ENCODE measurements at regions not wholly inside any gene's neighbourhood (a gene's known extent, or its start where the extent isn't known, plus 50 kb on each side); places are given as distances from the start of the nearest gene placed in this dataset.
"Not testable (repeated sequence)": the region's sequence is repeated elsewhere in the genome, so short reads cannot be mapped to it uniquely, and the experiment has no call there.

GRCh38 chr3:148510116-148510515, 187.6 kb upstream of the AGTR1 start:
- Histone ChIP-seq H3K9ac (ENCODE audit: low read length in 5 of 5) (no peak overlapping the region), H3K9me3 (ENCODE audit: control insufficient read depth in 5 of 5, low read length in 5 of 5) (no peaks in the 10 kb centered on the region), H3K27ac (ENCODE audit: low read depth, low read length) (no peak overlapping the region), H3K4me1 (ENCODE audit: control insufficient read depth in 5 of 5, insufficient read depth in 5 of 5, low read length in 5 of 5) (peaks cover 0 to 2% (median 0%) of the 10 kb centered on the region in 5 donors), H3K4me3 (ENCODE audit: low read depth in 1 of 5, low read length in 5 of 5) (no peak overlapping the region), H3K27me3 (ENCODE audit: control insufficient read depth in 5 of 5, insufficient read depth in 4 of 5, low read length in 5 of 5) (no peaks in the 10 kb centered on the region), H3K36me3 (ENCODE audit: control insufficient read depth in 5 of 5, insufficient read depth in 5 of 5, low read length in 5 of 5) (no peaks in the 10 kb centered on the region)

GRCh38 chr3:148510561-148510960, 187.1 kb upstream of the AGTR1 start:
- Histone ChIP-seq H3K27ac (ENCODE audit: low read depth, low read length) (no peak overlapping the region), H3K9me3 (ENCODE audit: control insufficient read depth in 5 of 5, low read length in 5 of 5) (no peaks in the 10 kb centered on the region), H3K9ac (ENCODE audit: low read length in 5 of 5) (no peak overlapping the region), H3K36me3 (ENCODE audit: control insufficient read depth in 5 of 5, insufficient read depth in 5 of 5, low read length in 5 of 5) (no peaks in the 10 kb centered on the region), H3K4me3 (ENCODE audit: low read depth in 1 of 5, low read length in 5 of 5) (no peak overlapping the region), H3K27me3 (ENCODE audit: control insufficient read depth in 5 of 5, insufficient read depth in 4 of 5, low read length in 5 of 5) (no peaks in the 10 kb centered on the region), H3K4me1 (ENCODE audit: control insufficient read depth in 5 of 5, insufficient read depth in 5 of 5, low read length in 5 of 5) (peaks cover 0 to 2% (median 0%) of the 10 kb centered on the region in 5 donors)

GRCh38 chr3:148512648-148513047, 185.1 kb upstream of the AGTR1 start:
- Histone ChIP-seq H3K9ac (ENCODE audit: low read length in 5 of 5) (no peak overlapping the region), H3K4me1 (ENCODE audit: control insufficient read depth in 5 of 5, insufficient read depth in 5 of 5, low read length in 5 of 5) (peaks cover 0 to 2% (median 0%) of the 10 kb centered on the region in 5 donors), H3K9me3 (ENCODE audit: control insufficient read depth in 5 of 5, low read length in 5 of 5) (no peaks in the 10 kb centered on the region), H3K4me3 (ENCODE audit: low read depth in 1 of 5, low read length in 5 of 5) (no peak overlapping the region), H3K27ac (ENCODE audit: low read depth, low read length) (no peak overlapping the region), H3K36me3 (ENCODE audit: control insufficient read depth in 5 of 5, insufficient read depth in 5 of 5, low read length in 5 of 5) (no peaks in the 10 kb centered on the region), H3K27me3 (ENCODE audit: control insufficient read depth in 5 of 5, insufficient read depth in 4 of 5, low read length in 5 of 5) (no peaks in the 10 kb centered on the region)

DNA sequence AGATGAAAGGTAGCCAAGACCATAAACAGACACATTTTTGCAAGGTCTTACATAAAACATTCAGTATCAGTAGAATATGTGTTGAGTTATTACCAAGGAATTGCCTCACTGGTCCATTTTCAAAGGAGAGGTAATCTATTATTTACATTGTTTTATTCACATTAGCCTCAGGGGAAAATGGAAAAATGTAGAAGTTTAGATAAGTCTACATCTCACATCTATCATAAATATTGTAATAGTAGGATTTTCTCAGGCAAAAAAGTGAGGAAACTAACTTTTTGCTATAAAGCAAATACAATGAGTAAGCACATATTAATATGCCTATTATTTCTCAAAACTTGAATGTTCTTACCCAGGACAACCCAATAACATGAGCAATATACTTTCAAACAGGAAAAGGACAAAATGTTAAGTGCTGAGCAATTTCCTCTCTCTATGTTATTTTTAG, 184.6 kb upstream of the AGTR1 start:
- Histone ChIP-seq H3K9me3 (ENCODE audit: control insufficient read depth in 5 of 5, low read length in 5 of 5) (peaks cover 0 to under 1% (median 0%) of the 10 kb centered on the region in 5 donors), H3K4me3 (ENCODE audit: low read depth in 1 of 5, low read length in 5 of 5) (no peak overlapping the region), H3K4me1 (ENCODE audit: control insufficient read depth in 5 of 5, insufficient read depth in 5 of 5, low read length in 5 of 5) (peaks cover 0 to 2% (median 0%) of the 10 kb centered on the region in 5 donors), H3K9ac (ENCODE audit: low read length in 5 of 5) (no peak overlapping the region), H3K27me3 (ENCODE audit: control insufficient read depth in 5 of 5, insufficient read depth in 4 of 5, low read length in 5 of 5) (no peaks in the 10 kb centered on the region), H3K36me3 (ENCODE audit: control insufficient read depth in 5 of 5, insufficient read depth in 5 of 5, low read length in 5 of 5) (no peaks in the 10 kb centered on the region), H3K27ac (ENCODE audit: low read depth, low read length) (no peak overlapping the region)

GRCh38 chr3:148518520-148518919, 179.2 kb upstream of the AGTR1 start:
- H3K36me3 ChIP-seq (ENCODE audit: control insufficient read depth in 5 of 5, insufficient read depth in 5 of 5, low read length in 5 of 5), result no peaks in the 10 kb centered on the region
- H3K27ac ChIP-seq (ENCODE audit: low read depth, low read length), result no peak overlapping the region
- H3K9me3 ChIP-seq (ENCODE audit: control insufficient read depth in 5 of 5, low read length in 5 of 5), result peaks cover 0 to 3% (median 0%) of the 10 kb centered on the region in 5 donors

GRCh38 chr3:148525621-148526020, 172.1 kb upstream of the AGTR1 start:
- H3K4me1 ChIP-seq (ENCODE audit: control insufficient read depth in 5 of 5, insufficient read depth in 5 of 5, low read length in 5 of 5); H3K27me3 ChIP-seq (ENCODE audit: control insufficient read depth in 5 of 5, insufficient read depth in 4 of 5, low read length in 5 of 5); H3K36me3 ChIP-seq (ENCODE audit: control insufficient read depth in 5 of 5, insufficient read depth in 5 of 5, low read length in 5 of 5): not testable (repeated sequence)

More at GRCh38 chr3:148518520-148518919, 179.2 kb upstream of the AGTR1 start:
- Histone ChIP-seq H3K27me3 (ENCODE audit: control insufficient read depth in 5 of 5, insufficient read depth in 4 of 5, low read length in 5 of 5) (no peaks in the 10 kb centered on the region), H3K9ac (ENCODE audit: low read length in 5 of 5) (no peak overlapping the region), H3K4me3 (ENCODE audit: low read depth in 1 of 5, low read length in 5 of 5) (no peak overlapping the region), H3K4me1 (ENCODE audit: control insufficient read depth in 5 of 5, insufficient read depth in 5 of 5, low read length in 5 of 5) (no peaks in the 10 kb centered on the region)

DNA sequence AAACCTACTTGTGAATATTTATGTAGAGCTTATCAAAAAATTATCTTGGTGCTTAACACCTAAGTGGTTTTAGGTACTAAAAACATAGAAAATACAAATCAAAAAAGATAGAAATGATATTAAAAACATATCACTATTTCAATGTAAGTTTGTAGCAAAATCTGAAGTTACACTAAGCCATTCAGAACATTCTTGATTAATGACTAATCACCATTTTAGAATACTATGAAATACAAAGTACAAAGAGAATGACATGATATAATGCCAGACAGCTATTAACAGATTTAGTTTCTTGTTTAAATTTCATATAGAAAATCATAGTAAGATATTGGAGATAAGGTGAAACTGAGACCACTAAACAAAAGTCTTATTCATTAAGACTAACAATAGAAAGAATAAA, 169.7 kb upstream of the AGTR1 start:
- Histone ChIP-seq H3K9ac (ENCODE audit: low read length in 5 of 5) (no peak overlapping the region), H3K9me3 (ENCODE audit: control insufficient read depth in 5 of 5, low read length in 5 of 5) (peaks cover 0 to 4% (median 3%) of the 10 kb centered on the region in 5 donors), H3K4me3 (ENCODE audit: low read depth in 1 of 5, low read length in 5 of 5) (no peak overlapping the region)

More at GRCh38 chr3:148525621-148526020, 172.1 kb upstream of the AGTR1 start:
- H3K9ac ChIP-seq (ENCODE audit: low read length in 5 of 5); H3K4me3 ChIP-seq (ENCODE audit: low read depth in 1 of 5, low read length in 5 of 5); H3K9me3 ChIP-seq (ENCODE audit: control insufficient read depth in 5 of 5, low read length in 5 of 5); H3K27ac ChIP-seq (ENCODE audit: low read depth, low read length): not testable (repeated sequence)

GRCh38 chr3:148531836-148532235, 165.9 kb upstream of the AGTR1 start:
- Histone ChIP-seq H3K27ac (ENCODE audit: low read depth, low read length) (no peak overlapping the region), H3K9ac (ENCODE audit: low read length in 5 of 5) (no peak overlapping the region), H3K4me1 (ENCODE audit: control insufficient read depth in 5 of 5, insufficient read depth in 5 of 5, low read length in 5 of 5) (peaks cover 0 to 8% (median 6%) of the 10 kb centered on the region in 5 donors), H3K9me3 (ENCODE audit: control insufficient read depth in 5 of 5, low read length in 5 of 5) (peaks cover 0 to 4% (median 0%) of the 10 kb centered on the region in 5 donors), H3K4me3 (ENCODE audit: low read depth in 1 of 5, low read length in 5 of 5) (no peak overlapping the region), H3K36me3 (ENCODE audit: control insufficient read depth in 5 of 5, insufficient read depth in 5 of 5, low read length in 5 of 5) (no peaks in the 10 kb centered on the region), H3K27me3 (ENCODE audit: control insufficient read depth in 5 of 5, insufficient read depth in 4 of 5, low read length in 5 of 5) (no peaks in the 10 kb centered on the region)

More for the DNA sequence above, 169.7 kb upstream of the AGTR1 start:
- H3K36me3 ChIP-seq (ENCODE audit: control insufficient read depth in 5 of 5, insufficient read depth in 5 of 5, low read length in 5 of 5), result no peaks in the 10 kb centered on the region
- H3K27ac ChIP-seq (ENCODE audit: low read depth, low read length), result no peak overlapping the region
- no peaks in the 10 kb centered on the region for H3K27me3 ChIP-seq (ENCODE audit: control insufficient read depth in 5 of 5, insufficient read depth in 4 of 5, low read length in 5 of 5)
- peaks cover 0 to 8% (median 6%) of the 10 kb centered on the region in 5 donors for H3K4me1 ChIP-seq (ENCODE audit: control insufficient read depth in 5 of 5, insufficient read depth in 5 of 5, low read length in 5 of 5)

DNA sequence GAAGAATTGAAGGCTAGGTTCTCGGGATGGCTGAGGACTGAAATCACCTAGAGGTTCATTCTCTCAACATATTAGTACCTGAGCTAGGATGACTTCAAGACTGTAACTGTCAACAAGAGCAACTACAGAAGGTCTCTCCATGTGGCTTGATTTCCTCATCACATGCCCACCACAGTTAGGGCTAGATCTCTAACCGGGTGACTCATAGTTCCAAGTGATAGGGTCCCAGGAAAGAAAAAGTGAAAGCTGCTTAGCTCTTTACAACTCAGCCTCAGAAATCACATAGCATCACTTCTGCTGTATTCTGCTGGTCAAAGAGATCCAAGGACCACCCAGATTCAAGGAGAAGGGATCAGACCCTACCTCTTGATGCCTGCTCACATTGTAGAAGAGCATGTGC, 165.4 kb upstream of the AGTR1 start:
- no peak overlapping the region for H3K9ac ChIP-seq (ENCODE audit: low read length in 5 of 5)
- peaks cover 0 to under 1% (median 0%) of the 10 kb centered on the region in 5 donors for H3K9me3 ChIP-seq (ENCODE audit: control insufficient read depth in 5 of 5, low read length in 5 of 5)
- no peak overlapping the region for H3K27ac ChIP-seq (ENCODE audit: low read depth, low read length)
- H3K4me3 ChIP-seq (ENCODE audit: low read depth in 1 of 5, low read length in 5 of 5), result no peak overlapping the region
- H3K36me3 ChIP-seq (ENCODE audit: control insufficient read depth in 5 of 5, insufficient read depth in 5 of 5, low read length in 5 of 5), result no peaks in the 10 kb centered on the region
- no peaks in the 10 kb centered on the region for H3K27me3 ChIP-seq (ENCODE audit: control insufficient read depth in 5 of 5, insufficient read depth in 4 of 5, low read length in 5 of 5)
- H3K4me1 ChIP-seq (ENCODE audit: control insufficient read depth in 5 of 5, insufficient read depth in 5 of 5, low read length in 5 of 5), result peaks cover 0 to 8% (median 6%) of the 10 kb centered on the region in 5 donors

GRCh38 chr3:148532774-148533173, 164.9 kb upstream of the AGTR1 start:
- Histone ChIP-seq H3K9ac (ENCODE audit: low read length in 5 of 5) (no peak overlapping the region), H3K27me3 (ENCODE audit: control insufficient read depth in 5 of 5, insufficient read depth in 4 of 5, low read length in 5 of 5) (no peaks in the 10 kb centered on the region), H3K4me1 (ENCODE audit: control insufficient read depth in 5 of 5, insufficient read depth in 5 of 5, low read length in 5 of 5) (peaks cover 0 to 8% (median 6%) of the 10 kb centered on the region in 5 donors), H3K36me3 (ENCODE audit: control insufficient read depth in 5 of 5, insufficient read depth in 5 of 5, low read length in 5 of 5) (no peaks in the 10 kb centered on the region), H3K9me3 (ENCODE audit: control insufficient read depth in 5 of 5, low read length in 5 of 5) (no peaks in the 10 kb centered on the region), H3K4me3 (ENCODE audit: low read depth in 1 of 5, low read length in 5 of 5) (no peak overlapping the region), H3K27ac (ENCODE audit: low read depth, low read length) (no peak overlapping the region)
